SU-DHL-6 (cell line): ENCODE measurements at regions not wholly inside any gene's neighbourhood (a gene's known extent, or its start where the extent isn't known, plus 50 kb on each side); places are given as distances from the start of the nearest gene placed in this dataset.

Experiments used
- CTCF ChIP-seq: fragments of 200-600 bp; sonication (generic); IDR thresholded peaks from one replicate; pipeline ENCODE4 v1.5.1; 2017; ENCODE audit warnings: antibody characterized with exemption, mild to moderate bottlenecking, low read length, moderate library complexity; ENCODE audit not compliant: insufficient read depth, poor library complexity, severe bottlenecking
- EZH2phosphoT487 ChIP-seq: fragments of 200-600 bp; sonication (generic), shearing (Covaris generic); conservative IDR thresholded peaks from 2 replicates; pipeline ENCODE4 v1.6.1; 2018; ENCODE audit warnings: mild to moderate bottlenecking, antibody characterized with exemption, low read length, moderate library complexity, mixed read lengths

- no peak for TF ChIP-seq CTCF
- TF ChIP-seq EZH2phosphoT487, result no peak
These were observed 390.4 kb downstream of the MCTP2 start for GRCh38 chr15:94621736-94622135.
